Hematopoietic multipotent progenitor cell (in vitro differentiated cells): ENCODE measurements at regions not wholly inside any gene's neighbourhood (a gene's known extent, or its start where the extent isn't known, plus 50 kb on each side); places are given as distances from the start of the nearest gene placed in this dataset.
A peak's percentile ranks its signal among the peaks of the same experiment; 100 is the strongest.
"Not testable (repeated sequence)": the region's sequence is repeated elsewhere in the genome, so short reads cannot be mapped to it uniquely, and the experiment has no call there.

Experiments
- DNase-seq, 3 donors: peaks; one replicate each; pipeline ENCODE4 v3.0.0-alpha.2; 2011 to 2015; ENCODE audit warnings: low read depth in 2 of 3, low spot score in 2 of 3

GRCh38 chr4:77501240-77501639 is 104.4 kb upstream of the CXCL13 start:
- DNase-seq: no peak

DNA sequence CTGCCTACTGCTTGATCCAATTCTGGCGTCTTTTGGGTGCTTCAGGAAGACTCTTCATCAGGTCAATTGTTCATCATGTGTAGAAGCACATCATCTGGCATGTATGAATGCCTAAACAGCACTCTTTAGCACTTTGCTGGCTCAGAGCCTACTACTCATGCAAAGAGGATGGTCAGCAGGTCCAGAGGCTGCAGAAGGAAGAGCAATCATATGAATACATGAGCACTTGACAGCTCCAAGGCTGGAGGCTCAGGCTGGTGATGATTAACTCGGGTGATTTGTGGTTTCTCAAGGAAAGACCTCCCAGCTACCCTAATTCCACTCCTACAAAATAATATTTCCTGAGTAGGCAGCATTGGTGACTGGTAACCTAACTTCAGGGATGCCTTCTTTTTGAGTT is 103.8 kb upstream of the CXCL13 start:
- DNase-seq: no peak

DNA sequence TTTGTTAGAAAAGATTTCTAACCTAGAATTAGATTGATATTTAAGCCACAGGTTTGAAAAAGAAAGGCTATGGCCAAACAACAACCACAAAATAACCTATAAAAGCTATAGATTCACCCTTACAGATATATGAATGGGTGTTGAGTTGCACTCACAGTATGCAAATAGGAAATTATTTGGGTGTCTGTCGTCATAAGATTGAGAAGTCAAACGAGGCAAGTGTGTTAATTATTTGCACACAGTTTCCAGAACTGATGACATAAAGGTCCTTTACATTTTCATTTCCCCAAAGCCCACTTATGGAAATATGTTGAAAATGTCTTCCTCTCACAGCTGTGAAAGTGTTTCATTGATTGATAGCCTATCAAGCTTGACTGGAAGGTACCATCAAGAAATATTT is 101.2 kb upstream of the CXCL13 start:
- no peak for DNase-seq

GRCh38 chr4:77505275-77505957 is 100.2 kb upstream of the CXCL13 start:
- no peak for DNase-seq

GRCh38 chr4:77505958-77506319 is 99.7 kb upstream of the CXCL13 start:
- no peak for DNase-seq

DNA sequence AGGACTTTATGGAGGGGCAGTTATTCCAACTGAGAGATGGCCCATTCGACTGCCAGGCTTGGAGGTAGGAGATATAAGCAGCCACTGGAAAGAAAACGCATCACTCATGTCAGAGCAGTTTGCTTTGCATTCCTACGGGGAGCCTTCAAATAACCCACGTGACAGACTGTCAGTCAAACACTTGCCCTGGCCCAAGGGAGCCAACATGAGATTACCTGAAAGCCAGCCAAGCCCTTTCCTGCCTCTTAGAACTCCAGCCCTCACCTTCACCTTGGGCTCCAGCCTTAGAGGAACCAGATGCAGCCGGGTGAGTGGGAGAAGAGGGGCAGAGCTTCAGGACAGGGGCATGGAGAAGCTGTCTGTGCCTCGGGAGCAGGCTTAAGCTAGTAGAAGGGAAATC is 95.3 kb upstream of the CXCL13 start:
- no peak for DNase-seq

- DNase-seq: no peak
These were observed 80.1 kb upstream of the CXCL13 start for GRCh38 chr4:77525538-77525937.

- DNase-seq: not testable (repeated sequence)
These were observed 77.7 kb upstream of the CXCL13 start for GRCh38 chr4:77527900-77528299.

- DNase-seq: peak in 1 of 3 donors; percentile 20
These were observed 67.5 kb upstream of the CXCL13 start for GRCh38 chr4:77538144-77538543.

DNA sequence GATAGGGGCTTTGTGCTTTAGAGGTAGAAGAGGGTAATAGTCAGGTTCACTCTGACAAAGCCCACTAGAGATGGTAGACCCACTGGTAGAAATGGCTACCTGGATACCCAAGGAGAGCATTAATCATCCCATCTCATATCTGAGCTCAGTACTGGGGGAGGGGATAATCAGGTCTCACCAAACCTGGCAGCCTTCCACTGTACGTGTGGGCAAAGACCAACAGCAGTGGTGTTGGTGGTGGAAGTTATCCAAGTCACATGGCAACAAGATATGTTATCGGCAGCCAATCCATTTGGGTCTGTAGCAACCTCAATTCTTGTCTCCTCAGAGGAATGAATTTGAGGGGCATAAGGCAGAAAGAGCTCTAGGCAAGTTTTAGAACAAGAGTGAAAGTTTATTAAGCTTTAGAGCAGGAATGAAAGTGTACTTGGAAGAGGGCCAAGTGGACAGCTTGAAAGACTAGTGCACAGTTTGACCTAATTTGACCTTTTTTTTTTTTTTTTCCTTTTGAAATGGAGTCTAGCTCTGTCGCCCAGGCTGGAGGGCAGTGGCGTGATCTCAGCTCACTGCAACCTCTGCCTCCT is 67.0 kb upstream of the CXCL13 start:
- DNase-seq: peak in 1 of 3 donors; percentile 20
